ENCODE measurements at regions not wholly inside any gene's neighbourhood (a gene's known extent, or its start where the extent isn't known, plus 50 kb on each side); places are given as distances from the start of the nearest gene placed in this dataset.

DNA sequence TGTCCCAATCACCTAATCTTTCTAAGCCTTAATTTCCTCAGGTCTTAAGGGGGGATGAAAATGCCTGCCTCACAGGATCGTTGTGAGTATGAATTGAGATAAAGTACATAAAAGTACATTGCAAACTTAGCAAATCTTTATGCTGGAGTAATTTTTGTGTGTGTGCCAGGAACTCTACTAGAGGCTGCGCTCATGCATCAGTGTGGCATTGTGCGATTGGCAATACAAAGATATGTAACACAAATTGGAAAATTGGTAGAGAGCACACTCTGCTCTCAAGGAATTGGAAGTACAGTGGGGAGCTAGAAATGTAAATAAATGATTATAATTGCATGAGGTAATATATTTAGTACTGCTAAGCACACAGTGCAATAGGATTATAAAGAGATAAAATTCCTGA is 398.3 kb downstream of the DUSP10 start:
- no peak for DNase-seq (ENCODE audit: low spot score)
- in situ Hi-C loops (cut with HindIII; ENCODE audit: low sequenced_read_pairs): no loop called here

DNA sequence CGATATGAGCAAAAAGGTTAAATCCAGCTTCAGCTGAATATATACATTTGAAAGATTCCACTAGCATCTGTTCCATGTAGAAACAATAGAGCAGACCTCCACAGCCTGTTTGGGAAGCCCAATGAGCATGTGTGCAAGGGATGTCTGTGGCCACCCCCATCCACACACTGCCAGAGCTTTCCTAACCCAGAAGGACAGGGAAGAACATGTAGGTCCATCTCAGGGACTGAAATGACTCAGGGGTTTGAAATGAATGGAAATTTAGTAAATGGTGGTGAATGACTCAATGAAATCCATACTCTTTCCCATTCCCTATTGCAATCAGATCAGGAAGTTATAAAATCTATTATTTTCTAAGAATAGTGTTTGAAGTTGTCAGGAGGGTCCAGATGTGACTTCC is 397.2 kb downstream of the DUSP10 start:
- in situ Hi-C loops (cut with HindIII; ENCODE audit: low sequenced_read_pairs): no loop called here
- DNase-seq (ENCODE audit: low spot score): no peak

DNA sequence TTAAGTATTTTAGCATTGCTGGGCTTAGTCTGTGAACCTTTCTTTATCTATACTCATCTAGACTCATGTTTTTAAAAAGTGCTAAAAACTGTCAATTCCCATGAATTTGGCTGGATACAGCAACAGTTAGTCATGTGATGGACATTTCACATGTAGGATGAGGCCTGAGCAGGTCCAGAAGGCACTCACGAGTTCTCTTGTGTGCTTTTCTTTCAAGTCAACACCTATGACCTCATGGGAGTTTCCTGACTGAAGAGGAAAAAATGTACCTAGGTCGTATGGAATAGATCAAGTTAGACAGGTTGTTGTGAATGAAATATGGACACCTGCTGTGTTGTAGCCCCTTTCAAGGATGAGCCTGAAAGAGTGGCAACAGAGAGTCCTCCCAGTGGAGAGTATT is 394.2 kb downstream of the DUSP10 start:
- in situ Hi-C loops (cut with HindIII; ENCODE audit: low sequenced_read_pairs): no loop called here

DNA sequence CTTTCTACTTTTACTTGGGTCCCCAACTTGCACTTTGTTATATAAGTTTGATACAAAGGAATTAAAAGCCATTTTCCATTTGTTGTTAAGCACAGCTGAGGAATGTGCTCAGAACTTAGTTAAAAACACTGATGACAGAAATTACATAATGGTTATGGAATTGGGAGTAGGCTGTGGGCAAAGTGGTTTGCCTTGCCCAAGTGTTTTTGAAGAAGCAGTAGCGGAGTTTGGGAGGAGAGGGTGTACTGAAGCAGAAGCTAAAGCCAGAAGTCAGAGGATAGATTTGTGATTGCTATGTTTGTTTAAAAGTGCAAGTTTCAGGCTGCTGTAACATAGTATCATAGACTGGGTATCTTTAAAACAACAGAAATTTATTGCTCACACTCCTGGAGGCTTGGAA is 391.8 kb downstream of the DUSP10 start:
- in situ Hi-C loops (cut with HindIII; ENCODE audit: low sequenced_read_pairs): no loop called here

More for the DNA sequence above, 394.2 kb downstream of the DUSP10 start:
- no peak for DNase-seq (ENCODE audit: low spot score)

DNA sequence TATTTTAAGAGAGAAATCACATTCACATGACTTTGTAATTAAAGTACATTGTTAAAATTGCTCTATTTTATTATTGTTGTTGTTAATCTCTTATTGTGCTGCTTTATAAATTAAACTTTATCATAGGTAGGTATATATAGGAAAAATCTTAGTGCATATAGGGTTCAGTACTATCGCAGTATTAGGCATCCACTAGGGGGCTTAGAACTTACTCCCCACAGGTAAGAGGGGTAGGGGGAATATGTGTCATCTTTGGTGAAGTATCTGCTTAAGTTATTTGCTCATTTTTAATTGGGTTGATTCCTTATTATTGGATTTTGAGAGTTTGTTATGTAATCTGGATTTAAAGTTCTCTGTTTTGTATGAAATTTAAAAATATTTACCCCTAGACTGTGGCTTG is 385.2 kb downstream of the DUSP10 start:
- DNase-seq (ENCODE audit: low spot score): no peak
- in situ Hi-C loops (cut with HindIII; ENCODE audit: low sequenced_read_pairs): no loop called here

More for the DNA sequence above, 391.8 kb downstream of the DUSP10 start:
- no peak for DNase-seq (ENCODE audit: low spot score)

DNA sequence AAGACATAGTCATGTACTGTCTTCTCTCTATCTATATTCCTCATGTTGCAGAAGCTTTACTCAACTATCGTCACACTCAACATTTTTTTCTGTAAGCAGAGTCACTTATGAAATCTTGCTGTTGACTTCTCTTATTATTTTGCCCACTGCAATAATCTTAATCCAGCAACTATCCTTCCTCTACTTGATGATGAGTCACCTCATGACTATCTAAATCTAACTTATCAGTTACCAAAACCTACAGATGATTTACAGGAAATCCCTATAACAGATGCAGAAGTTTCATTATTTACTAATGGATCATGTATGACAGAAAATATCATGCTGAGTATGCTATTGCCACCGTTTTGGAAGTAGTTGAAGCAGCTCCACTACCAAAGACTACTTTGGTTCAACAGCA is 378.9 kb downstream of the DUSP10 start:
- in situ Hi-C loops (cut with HindIII; ENCODE audit: low sequenced_read_pairs): no loop called here
- DNase-seq (ENCODE audit: low spot score): no peak

DNA sequence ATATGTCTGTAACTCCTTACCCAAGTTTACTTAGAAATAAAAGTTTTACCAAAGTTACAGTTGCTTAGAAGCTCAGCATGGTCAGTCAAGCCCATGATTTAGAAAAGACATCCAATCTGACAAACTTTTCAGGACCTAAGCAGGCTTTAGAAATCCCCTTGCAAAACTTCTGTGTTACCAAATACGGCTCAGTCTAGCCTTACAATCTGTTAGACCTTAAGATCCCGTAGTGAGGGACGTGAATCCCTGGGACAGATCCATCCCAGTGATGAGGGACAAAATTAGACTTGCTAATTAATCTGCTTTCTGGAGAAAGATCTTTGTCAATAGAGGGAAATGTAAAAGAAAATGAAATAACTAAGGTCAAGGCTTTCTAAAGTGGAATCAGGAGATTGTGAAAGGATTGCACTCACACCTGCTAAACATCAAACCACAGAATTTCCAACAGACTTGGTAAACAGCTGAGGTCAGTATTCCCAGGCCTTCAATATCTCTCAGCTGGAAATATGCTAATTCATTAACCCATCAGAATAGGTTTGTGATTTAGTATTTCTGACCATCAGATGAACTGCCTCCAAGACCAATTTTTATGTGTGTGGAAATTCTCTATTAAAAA is 375.3 kb downstream of the DUSP10 start:
- in situ Hi-C loops (cut with HindIII; ENCODE audit: low sequenced_read_pairs): no loop called here
- DNase-seq (ENCODE audit: low spot score): no peak

DNA sequence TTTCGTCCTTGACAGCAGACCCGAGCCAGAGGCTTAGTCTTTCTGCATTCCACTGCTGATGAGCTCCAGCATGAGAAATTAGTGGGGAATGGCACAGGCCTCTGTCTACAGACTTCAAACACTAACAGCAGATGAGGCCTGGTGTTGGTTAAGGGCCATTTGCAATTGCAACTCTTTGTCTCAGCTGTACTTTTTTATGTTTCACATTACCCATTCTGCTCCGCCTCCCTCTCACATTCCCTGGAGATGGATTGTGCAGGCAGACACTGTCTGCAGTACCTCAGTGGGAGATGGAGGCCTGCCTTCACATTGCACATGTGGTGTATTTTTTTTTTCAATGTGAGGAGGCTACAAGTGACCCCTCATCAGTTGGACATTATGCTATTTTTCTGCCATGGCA is 370.2 kb downstream of the DUSP10 start:
- no peak for DNase-seq (ENCODE audit: low spot score)
- in situ Hi-C loops (cut with HindIII; ENCODE audit: low sequenced_read_pairs): no loop called here

DNA sequence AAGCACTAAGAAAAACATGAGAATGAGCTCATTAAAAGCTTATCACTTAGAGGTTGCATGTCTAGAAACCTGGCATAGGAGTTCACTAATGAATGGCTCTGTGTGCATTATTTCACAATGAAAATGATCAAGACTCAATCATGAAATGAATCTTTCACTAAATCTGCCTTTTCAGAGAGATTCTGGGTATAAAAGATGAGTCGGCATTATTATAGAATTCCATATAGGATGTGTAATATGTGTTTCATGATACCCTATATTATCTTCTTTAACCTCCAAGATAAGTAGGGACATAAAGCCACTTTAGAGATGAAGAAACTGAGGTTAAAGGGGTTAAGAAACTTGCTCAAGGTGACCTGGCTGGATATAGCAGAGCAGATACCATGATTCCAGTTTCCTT is 368.1 kb downstream of the DUSP10 start:
- in situ Hi-C loops (cut with HindIII; ENCODE audit: low sequenced_read_pairs): no loop called here
- no peak for DNase-seq (ENCODE audit: low spot score)

DNA sequence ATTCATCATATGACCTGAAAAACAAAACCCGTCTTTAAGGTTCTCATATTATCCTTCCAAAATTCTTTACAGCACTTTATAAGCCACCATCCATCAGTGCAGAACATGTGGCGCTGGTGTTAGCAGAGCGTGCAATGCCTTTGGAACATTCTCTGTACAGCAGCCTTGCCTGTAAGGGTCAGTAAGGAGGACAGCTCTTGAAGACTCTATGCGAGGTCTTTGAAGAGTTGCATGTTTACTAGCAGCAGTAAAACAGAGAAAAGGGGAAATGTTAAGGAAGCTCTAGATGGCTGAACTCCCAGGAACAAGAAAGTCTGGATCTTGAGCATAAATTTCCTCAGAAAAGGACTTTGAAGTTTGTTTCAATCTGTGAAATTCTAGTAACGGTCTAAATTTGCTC is 365.6 kb downstream of the DUSP10 start:
- no peak for DNase-seq (ENCODE audit: low spot score)

DNA sequence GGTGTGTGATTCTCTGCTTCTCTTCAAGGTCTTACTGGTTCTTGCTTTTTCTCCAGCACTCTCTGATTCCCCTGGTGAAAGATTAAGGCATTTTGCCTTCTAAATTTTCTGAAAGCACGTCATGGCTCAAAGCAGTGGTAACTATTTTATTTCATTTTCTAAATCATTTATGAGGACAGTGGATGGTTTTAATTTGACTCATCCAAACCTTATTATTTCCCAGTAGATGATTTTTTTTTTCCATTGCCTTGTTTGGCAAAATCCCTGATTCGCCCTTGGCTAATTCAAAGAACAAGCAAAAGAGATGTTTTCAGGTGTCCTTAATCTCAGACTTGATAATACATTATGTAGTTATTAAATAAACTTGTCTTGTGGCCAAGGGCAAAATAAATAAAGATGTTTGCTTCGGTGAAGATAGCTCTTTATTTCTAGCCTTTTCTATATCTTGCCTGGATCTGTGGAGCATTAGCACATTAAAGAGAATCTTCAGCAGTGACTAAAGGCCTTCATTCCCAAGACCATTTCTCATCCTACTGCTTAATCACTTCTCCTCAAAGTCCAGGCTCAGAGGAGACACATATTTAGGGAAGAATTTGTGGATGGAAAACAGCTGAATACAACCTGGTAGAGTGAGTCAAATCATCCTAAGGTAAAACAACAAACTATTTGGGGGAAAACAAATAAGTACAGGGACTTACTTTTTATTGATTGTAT is 359.8 kb downstream of the DUSP10 start:
- no peak for DNase-seq (ENCODE audit: low spot score)
- in situ Hi-C loops (cut with HindIII; ENCODE audit: low sequenced_read_pairs): no loop called here

More for the DNA sequence above, 365.6 kb downstream of the DUSP10 start:
- in situ Hi-C loops (cut with HindIII; ENCODE audit: low sequenced_read_pairs): no loop called here

DNA sequence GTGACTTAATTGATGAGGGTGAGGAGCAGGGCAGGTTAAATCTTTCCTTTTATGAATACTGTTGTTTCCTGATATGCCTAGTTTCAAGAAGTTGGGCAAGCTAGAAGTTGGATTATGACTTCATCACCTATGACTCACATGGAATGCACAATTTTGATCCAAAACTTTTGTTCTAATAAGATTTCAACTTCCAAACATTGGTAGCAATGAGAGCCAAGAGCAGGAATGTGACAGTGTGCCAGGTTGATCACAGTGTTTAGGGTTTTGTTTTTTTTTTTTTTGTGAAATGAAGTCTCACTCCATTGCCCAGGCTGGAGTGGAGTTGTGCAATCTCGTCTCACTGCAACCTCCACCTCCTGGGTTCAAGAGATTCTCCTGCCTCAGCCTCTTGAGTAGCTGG is 349.4 kb downstream of the DUSP10 start:
- in situ Hi-C loops (cut with HindIII; ENCODE audit: low sequenced_read_pairs): no loop called here
- DNase-seq (ENCODE audit: low spot score): no peak

DNA sequence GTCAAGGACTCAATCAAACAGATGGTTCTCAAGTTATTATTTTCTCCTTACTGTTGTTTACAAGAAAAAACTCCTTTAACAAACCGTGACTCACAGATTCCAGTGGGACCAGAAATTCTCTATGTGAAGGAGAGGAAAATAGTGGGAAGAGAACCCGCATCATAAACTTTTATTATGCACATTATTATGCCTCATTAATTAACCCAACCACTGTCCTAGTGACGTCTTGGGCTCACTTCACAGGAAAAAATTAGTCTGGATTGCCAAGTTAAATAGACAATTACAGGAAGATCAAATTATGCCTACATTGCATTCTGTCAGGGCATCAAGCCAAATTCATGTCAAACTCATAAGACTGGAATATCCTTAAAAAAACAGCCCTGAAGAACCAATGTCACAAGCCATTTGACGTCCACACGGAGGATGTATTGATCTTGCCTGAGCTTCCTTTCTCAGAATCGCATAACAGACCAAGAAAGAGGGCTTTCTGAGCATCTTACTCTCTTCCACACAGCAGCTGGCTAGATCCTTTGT is 347.8 kb downstream of the DUSP10 start:
- no peak for DNase-seq (ENCODE audit: low spot score)
- in situ Hi-C loops (cut with HindIII; ENCODE audit: low sequenced_read_pairs): no loop called here

DNA sequence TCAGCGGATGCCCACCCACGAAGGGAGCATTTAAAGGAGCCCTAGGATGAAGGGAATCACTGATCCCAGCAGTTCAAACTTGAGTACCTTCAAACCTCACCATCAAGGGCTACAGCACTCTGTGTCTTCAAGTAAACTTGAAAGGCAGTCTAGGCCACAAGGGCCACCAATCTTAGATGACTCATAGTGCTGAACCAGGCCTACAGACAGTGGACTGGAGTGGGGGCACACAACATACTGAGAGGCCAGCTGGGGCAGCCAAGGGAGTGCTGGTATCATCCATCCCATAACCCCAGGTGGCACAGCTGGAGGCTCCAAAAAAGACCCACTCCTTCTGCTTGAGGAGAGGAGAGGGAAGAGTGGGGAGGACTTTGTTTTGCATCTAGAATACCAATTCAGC is 345.4 kb downstream of the DUSP10 start:
- DNase-seq (ENCODE audit: low spot score): no peak
- in situ Hi-C loops (cut with HindIII; ENCODE audit: low sequenced_read_pairs): no loop called here

DNA sequence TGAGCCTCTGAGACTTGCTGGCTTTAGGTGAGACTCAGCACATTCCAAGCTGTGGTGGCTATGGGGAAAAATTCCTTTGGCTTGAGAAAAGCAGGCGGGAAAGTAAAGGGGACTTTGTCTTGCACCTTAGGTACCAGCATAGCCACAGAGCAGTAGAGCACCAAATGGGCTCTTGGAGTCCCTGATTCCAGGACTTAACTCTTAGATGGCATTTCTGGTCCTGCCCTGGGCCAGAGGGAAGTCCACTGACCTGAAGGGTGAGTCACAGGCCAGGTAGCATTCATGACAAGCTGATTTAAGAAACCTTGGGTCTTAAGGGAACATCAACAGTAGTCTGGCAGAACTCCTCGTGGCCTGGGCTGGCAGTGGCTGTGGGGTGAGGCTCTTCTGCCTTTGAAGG is 344.7 kb downstream of the DUSP10 start:
- in situ Hi-C loops (cut with HindIII; ENCODE audit: low sequenced_read_pairs): no loop called here
- no peak for DNase-seq (ENCODE audit: low spot score)

DNA sequence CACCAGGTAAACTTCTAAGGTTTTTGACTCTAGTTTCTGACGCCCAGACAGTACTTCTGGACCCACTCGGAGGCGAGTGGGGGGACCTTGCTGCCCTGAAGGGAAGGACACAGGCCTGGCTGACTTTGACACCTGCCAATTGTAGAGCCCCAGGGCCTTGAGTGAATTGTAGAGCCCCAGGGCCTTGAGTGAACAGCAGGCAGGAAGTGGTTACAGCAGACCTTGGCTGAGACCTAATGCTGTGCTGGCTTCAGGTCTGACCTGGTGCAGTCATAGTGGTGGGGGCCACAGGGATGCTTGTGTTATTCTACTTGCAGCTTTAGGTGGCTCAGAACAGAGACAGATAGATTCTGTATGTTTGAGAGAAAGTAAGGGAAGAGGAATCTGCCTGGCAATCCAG is 344.3 kb downstream of the DUSP10 start:
- in situ Hi-C loops (cut with HindIII; ENCODE audit: low sequenced_read_pairs): no loop called here
- no peak for DNase-seq (ENCODE audit: low spot score)

DNA sequence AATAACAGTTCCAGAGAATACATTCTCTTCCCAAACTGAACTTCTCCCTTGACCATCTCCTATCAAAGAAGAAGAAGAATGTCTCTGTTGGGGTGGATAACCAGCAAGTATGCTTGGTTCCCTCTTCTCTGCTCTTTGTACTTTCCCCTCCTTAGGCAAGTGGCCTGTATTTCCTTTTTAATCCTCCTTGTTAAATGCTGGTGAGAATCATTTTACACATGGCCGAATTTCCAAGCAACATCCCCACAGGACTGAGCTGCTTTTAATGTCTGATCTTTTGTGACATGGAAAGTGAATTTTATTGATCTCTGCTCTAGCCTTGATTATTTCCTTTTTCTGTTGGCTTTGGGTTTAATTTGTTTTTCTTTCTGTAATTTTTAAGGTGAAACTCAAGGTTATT is 336.7 kb downstream of the DUSP10 start:
- in situ Hi-C loops (cut with HindIII; ENCODE audit: low sequenced_read_pairs): no loop called here
- DNase-seq (ENCODE audit: low spot score): no peak

DNA sequence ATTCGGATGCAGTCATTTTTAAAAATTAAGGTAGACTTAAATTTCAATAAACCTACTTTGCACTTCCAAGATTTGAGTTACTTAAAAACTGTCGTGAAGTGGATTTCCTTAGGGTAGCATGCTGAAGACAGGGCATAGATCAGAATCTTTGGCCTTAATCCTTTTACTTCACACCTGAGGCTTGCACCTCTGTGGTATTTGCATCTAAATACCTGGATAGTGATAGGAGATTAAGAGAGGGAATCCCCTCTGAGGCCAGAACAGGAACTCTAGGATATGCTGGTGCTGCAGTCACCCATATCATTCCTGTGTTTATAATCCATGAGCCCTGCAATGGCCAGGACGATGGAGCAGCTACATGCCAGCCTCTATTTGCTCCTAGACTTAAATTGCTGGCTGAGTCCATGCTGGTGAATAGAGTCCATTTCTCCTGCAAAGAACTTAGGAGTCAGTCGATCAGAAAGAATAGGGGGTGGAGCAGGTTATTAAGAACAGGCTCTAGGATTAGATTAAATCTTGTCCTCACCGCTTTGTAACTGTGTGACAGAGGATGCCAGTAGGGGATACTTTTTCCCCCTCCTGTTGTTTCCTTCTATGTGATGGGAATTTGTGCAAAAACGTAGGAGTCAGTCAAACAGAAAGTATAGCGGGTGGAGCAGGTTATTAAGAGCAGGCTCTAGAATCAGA is 333.6 kb downstream of the DUSP10 start:
- no peak for DNase-seq (ENCODE audit: low spot score)
- in situ Hi-C loops (cut with HindIII; ENCODE audit: low sequenced_read_pairs): no loop called here

DNA sequence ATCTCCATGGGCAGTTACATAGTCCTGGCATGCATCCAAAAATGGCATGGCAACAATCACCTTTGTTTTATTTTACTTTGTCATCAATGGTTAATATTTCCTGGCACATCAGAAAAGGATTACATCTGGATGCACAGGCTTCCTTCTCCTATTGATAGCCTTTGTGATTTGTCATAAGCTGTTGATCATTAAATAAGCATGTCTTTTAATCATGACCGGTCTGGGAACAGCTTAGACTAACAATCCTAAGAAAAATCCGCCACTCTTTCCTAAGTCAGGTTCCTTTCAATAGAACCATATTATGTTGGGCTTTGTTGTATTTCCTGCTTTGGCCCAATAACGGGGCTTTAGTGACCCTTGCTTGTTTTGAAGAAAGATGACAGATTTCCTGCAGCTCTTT is 330.6 kb downstream of the DUSP10 start:
- DNase-seq (ENCODE audit: low spot score): no peak
- in situ Hi-C loops (cut with HindIII; ENCODE audit: low sequenced_read_pairs): no loop called here

DNA sequence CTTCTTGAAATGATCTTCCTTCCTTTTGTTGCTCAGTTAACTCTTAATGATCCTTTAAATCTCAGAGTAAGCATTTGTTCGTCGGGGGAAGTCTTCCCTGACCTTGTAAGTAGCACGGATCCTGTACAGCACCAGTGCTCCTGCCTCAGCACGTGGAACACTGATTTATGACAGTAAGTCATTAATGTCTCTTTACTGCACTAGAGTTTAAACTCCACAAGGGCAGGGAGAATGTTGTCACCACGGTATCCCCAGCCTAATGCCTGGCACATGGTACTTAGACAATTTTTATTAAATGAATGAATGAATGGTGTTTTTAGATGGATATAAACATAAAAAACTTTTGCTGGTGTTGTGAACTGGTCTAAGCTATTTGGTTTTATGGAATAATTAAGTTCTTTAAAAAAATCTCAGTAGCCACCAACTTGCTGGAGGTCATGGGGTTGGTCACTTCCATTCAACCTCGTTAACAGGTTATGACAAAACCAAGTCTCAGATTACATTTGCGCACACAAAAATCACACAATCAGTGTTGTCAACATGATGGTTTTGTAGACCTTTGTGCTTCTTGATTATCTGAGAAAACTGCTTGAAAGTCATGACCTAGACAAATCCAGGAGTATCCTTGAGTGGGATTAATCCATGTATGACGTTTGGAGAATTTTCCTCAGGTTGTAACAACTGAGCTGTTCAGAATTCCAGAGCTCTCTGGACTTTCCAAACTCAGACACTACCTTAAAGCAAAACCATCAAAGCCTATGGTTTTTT is 326.9 kb downstream of the DUSP10 start:
- DNase-seq (ENCODE audit: low spot score): no peak
- in situ Hi-C loops (cut with HindIII; ENCODE audit: low sequenced_read_pairs): no loop called here

Measured in G401 (cell line).